Endothelial cell of umbilical vein (primary cell): ENCODE measurements at regions not wholly inside any gene's neighbourhood (a gene's known extent, or its start where the extent isn't known, plus 50 kb on each side); places are given as distances from the start of the nearest gene placed in this dataset.

Experiments
- CTCF ChIP-seq, 2 donors: IDR thresholded peaks; 1 replicate in 1 of 2; 2 replicates in 1 of 2; pipeline ENCODE4 v1.5.1; 2011; ENCODE audit warnings: low read length in 2 of 2, mild to moderate bottlenecking in 2 of 2, moderate library complexity in 2 of 2, control low read depth in 1 of 2, inconsistent platforms in 1 of 2, low read depth in 1 of 2; ENCODE audit not compliant: insufficient read depth in 1 of 2; ENCODE audit errors: extremely low read depth in 1 of 2
- EZH2 ChIP-seq: IDR thresholded peaks from 2 replicates; pipeline ENCODE4 v1.6.1; 2012; ENCODE audit warnings: borderline replicate concordance, low read depth, mild to moderate bottlenecking, moderate library complexity, low read length, inconsistent platforms; ENCODE audit not compliant: severe bottlenecking
- JUN ChIP-seq: IDR thresholded peaks from 2 replicates; pipeline ENCODE4 v1.6.1; 2011; ENCODE audit warnings: borderline replicate concordance, low read depth; ENCODE audit not compliant: insufficient read length, insufficient read depth
- POLR2A ChIP-seq: IDR thresholded peaks from 2 replicates; pipeline ENCODE4 v1.6.1; 2012; ENCODE audit warnings: low read depth, mild to moderate bottlenecking, control low read depth, low read length

- no peak for TF ChIP-seq CTCF (IDR thresholded peaks at IDR 0.05; ENCODE audit: extremely low read depth in 1 of 2, insufficient read depth in 1 of 2, low read depth in 1 of 2, low read length in 2 of 2)
- TF ChIP-seq EZH2: no peak
- no peak for TF ChIP-seq JUN
- no peak for TF ChIP-seq POLR2A
Measured at GRCh38 chr5:35557748-35558147, 59.9 kb upstream of the SPEF2 start.
